B cell (primary cell): ENCODE measurements at regions not wholly inside any gene's neighbourhood (a gene's known extent, or its start where the extent isn't known, plus 50 kb on each side); places are given as distances from the start of the nearest gene placed in this dataset.

Source experiments
- EZH2 ChIP-seq: IDR thresholded peaks from 2 replicates; pipeline ENCODE4 v1.6.1; 2012; ENCODE audit warnings: borderline replicate concordance, low read depth, mild to moderate bottlenecking, moderate library complexity, low read length; ENCODE audit not compliant: insufficient read depth, poor library complexity, severe bottlenecking
- TF ChIP-seq, protein P1 (sequence below): fragments of 200-600 bp; IDR thresholded peaks from one replicate; pipeline ENCODE4 v1.8.0; 2022; ENCODE audit warnings: antibody characterized with exemption, mild to moderate bottlenecking

GRCh38 chr5:109987355-109987754 lies 297.6 kb downstream of the MAN2A1 start:
- TF ChIP-seq, protein P1, sequence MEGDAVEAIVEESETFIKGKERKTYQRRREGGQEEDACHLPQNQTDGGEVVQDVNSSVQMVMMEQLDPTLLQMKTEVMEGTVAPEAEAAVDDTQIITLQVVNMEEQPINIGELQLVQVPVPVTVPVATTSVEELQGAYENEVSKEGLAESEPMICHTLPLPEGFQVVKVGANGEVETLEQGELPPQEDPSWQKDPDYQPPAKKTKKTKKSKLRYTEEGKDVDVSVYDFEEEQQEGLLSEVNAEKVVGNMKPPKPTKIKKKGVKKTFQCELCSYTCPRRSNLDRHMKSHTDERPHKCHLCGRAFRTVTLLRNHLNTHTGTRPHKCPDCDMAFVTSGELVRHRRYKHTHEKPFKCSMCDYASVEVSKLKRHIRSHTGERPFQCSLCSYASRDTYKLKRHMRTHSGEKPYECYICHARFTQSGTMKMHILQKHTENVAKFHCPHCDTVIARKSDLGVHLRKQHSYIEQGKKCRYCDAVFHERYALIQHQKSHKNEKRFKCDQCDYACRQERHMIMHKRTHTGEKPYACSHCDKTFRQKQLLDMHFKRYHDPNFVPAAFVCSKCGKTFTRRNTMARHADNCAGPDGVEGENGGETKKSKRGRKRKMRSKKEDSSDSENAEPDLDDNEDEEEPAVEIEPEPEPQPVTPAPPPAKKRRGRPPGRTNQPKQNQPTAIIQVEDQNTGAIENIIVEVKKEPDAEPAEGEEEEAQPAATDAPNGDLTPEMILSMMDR, result no peak
- no peak for TF ChIP-seq EZH2
